IPS DF 19.7 (cell line): ENCODE measurements at regions not wholly inside any gene's neighbourhood (a gene's known extent, or its start where the extent isn't known, plus 50 kb on each side); places are given as distances from the start of the nearest gene placed in this dataset.

Experiments
- DNase-seq: peaks from one replicate; pipeline ENCODE4 v3.0.0-alpha.2; 2013; ENCODE audit warnings: low read depth, low spot score

GRCh38 chr14:101002738-101003137, 99.2 kb upstream of the RTL1 start:
- DNase-seq = no peak

DNA sequence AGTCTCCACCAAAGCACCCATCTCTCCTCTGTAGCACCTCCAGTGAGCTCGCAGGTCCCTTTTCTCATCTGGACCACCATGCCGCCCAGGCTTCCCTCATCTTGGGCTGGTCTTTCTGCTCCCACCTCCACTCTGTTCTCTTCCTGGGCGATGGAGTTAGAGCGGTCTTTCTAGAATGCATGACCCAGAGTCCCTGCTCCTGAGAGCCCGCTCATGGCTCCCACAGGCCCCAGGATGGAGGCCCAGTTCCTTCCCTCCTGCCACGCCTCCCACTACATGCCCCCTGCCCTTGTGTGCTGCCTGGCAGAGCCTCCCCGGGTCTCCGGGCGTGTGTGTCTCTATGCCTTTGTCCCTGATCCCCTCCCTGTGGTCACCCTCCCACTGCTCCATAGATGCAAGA, 100.7 kb upstream of the RTL1 start:
- no peak for DNase-seq

DNA sequence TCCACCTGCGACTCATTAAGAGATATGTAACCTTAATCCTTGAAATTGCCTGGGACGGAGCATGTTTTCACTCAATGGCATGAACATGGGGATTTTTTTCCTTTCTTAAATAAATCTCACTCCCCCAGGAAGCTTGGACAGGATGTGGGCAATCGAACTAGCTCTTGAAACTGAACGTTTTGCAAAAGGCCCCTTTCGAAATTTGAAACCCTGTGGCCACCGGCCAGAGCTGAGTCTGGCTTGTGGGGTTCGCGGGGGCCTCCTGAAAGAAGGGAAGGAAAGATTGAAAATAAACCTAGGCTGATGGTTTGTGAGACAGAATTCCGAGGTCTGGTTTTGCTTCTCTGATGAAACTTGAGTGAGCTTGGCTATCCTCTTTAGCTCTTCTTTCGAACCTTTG, 101.4 kb upstream of the RTL1 start:
- no peak for DNase-seq

GRCh38 chr14:101005447-101005846, 101.9 kb upstream of the RTL1 start:
- no peak for DNase-seq

DNA sequence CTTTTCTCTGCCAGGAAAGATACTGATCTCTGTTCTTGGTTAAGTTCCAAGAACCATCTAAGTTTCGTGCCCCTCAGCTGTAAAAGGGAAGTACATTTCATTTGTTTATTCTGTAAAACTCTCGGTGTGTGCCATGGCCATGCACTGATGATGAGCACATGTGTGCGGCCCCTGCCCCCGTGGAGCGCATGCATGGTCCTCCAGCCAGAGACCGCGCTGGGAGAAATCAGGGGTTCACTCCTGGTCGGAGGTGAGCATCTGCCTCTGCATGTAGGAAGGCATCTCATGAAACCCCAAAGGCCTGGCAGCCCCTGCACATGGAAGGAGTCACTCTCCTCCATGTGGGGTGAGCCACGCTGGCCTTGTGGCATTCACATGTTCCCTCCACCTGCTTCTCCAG, 102.5 kb upstream of the RTL1 start:
- DNase-seq = no peak

DNA sequence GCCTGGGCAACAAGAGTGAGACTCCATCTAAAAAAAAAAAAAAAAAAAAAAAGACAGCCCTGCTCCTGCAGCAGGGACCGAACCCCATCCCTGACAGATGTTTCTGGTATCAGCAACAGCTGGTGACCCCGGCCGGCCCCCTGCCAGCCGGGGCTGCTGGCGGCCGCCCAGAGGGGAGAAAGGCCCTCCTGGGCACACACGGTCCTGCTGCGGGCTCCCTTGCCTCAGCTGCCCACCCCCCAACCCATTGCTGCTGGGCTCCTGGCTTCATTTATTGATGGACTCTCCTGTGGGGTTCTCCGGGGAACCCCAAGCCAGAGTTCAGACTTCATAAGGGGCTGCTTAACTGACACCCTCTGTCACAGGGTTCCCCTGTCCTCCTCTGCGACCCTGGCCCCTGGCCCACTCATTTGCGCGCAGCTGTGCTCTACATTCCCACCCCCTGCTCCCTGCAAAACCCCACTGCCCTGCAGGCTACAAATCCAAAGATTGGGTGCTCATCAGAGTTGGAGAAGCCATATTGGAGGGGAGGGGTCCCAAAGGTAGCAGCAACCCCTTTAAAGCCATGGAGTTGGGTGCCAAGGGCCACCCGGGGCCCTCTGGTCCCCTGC, 103.6 kb upstream of the RTL1 start:
- DNase-seq = no peak

- DNase-seq = no peak
These were observed 104.2 kb upstream of the RTL1 start for GRCh38 chr14:101007765-101008164.

DNA sequence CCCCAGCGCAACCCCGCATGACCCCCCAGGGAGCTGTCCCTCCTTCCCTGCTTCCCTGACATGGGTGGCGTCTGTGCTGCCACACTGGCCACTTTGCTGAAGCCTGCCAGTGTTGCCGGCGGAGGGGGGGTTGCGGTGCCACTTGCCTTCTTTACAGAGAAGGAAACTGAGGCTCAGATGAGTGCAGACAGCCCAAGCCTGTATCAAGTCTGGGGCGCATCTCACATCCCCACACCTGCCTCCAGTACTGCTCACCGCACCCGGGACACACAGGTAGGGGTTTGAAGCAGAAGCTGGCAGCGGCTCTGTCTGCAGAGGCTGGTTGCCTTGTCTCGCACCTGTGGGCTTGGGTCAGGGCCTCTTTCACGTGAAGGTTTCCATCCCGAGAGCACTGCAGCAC, 104.7 kb upstream of the RTL1 start:
- no peak for DNase-seq

- no peak for DNase-seq
These were observed 105.3 kb upstream of the RTL1 start for GRCh38 chr14:101008631-101009336.

GRCh38 chr14:101009531-101009930, 106.0 kb upstream of the RTL1 start:
- DNase-seq = no peak

GRCh38 chr14:101010293-101010692, 106.8 kb upstream of the RTL1 start:
- no peak for DNase-seq

DNA sequence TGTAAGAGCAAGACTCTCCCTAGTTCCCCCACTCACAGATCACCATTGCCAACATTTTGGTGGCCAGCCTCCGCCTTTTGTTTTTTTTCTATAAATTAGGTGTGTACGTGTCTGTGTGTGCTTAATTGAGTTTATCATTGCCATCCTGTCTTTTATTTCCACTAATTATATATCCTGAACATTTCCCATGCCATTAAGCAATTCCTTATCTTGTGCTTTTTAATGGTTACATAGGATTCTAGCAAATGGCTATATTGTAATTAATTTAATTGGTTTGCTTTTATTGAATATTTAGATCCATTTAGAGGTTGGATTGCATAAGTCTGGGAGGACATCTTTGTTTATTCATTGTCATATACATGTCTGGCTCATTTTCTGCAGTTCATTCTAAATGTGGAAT, 107.3 kb upstream of the RTL1 start:
- DNase-seq = no peak

DNA sequence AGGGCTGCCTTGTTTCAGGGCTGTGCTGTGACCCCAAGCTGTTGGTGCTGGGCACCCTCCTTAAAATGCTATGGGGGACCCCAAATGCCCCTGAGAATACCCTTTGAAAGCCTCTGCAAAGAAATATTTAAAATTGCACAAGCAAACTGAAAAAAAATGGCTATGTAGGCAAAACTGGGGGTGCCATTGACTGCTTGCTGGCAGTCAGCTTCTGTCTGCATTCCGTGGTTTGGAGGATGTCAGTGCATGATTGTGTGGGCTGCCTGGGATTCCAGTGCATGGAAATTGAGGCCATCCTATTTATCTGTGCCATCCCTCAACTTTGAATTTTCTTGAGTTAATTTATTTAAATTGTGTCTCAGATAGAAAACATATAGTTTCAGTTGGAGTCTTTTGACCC, 113.7 kb upstream of the RTL1 start:
- DNase-seq = no peak

- no peak for DNase-seq
These were observed 114.5 kb upstream of the RTL1 start for GRCh38 chr14:101017806-101018560.

DNA sequence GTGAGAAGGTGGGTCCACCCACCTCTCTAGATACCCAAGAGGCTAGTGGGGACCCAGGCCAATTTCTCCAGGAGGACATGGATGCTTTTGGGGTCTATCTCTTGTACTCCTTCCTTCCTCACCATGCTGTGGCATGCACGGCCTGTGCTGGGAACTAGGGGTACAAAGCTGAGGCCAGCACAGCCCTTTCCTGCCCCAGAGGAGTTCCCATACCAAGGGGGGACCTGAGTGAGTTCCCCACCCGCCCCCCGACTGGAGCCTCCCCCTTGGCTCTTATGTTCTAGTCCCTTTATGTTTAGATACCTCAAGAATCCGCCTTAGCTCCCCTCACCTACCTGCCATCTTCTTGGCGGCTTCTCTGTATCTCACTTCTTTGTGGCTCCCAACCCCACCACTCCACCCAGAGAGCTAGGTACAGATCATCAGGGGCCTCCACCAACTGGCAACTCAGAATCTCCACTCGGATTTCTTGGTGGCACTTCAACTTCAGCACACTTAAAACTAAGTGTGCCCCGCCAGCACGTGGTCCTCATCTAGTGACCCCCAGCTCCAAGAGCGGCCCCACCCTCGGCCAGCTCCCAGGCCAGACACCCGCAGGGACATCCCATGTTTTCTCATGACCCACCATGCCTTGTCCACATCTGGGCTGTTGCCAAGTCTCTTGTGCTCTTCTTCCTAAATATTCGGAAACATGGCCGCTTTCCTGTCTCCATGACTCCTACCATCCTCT, 115.2 kb upstream of the RTL1 start:
- DNase-seq = no peak

DNA sequence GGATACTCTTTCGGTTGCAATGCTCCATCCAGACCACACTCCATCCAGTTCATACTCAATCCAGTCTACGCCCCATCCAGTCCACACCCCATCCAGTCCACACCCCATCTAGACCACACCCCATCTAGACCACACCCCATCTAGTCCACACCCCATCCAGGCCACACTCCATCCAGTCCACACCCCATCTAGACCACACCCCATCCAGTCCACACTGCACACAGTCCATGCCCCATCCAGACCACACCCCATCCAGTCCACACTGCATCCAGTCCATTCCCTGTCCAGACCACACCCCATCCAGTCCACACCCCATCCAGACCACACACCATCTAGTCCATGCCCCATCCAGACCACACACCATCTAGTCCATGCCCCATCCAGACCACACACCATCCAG, 116.0 kb upstream of the RTL1 start:
- no peak for DNase-seq

- no peak for DNase-seq
These were observed 116.6 kb upstream of the RTL1 start for GRCh38 chr14:101019990-101020710.

DNA sequence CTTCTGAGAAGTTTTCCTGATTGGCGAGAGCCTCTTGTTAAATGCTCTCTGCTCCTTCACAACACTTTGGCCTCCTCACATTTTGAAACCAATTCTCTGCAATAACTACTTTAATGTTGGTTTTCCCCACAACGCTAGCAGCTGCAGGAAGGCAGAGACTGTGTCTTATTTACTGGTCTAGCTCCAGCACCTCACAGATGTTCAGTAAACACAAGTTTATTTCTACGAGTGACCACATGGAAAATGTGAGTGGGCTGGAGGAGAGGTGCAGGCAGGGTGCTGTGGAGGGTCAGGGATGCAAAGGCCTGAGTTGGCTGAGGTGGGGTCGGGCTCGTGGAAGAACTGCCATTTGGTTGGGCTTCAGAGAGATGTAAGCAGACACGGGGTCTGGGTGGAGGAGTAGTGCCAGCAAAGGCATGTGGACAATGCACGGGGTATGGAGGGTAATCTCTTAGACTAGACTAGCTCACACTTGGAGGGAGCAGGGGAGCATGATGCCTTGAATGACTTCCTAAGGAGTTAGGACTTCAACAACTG, 117.4 kb upstream of the RTL1 start:
- no peak for DNase-seq

DNA sequence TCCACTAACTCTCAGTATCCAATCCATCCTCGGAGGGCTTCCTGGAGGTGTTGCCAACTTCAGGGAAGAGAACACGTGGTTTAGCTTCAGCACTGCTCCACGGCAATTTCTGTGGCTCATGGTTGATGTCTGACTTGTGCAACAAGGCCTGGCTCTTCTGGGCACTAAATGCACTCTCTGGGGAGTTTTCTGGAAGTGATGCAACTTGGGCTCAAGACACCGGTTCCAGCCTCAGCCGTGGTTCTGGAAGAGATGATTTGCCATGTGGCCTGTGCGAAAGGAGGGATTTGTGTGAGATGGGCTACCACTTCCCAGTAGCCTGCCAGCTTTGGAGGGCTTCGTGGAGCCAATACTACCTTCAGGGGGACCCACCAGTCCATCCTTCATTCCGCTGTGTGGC, 118.6 kb upstream of the RTL1 start:
- DNase-seq = no peak

DNA sequence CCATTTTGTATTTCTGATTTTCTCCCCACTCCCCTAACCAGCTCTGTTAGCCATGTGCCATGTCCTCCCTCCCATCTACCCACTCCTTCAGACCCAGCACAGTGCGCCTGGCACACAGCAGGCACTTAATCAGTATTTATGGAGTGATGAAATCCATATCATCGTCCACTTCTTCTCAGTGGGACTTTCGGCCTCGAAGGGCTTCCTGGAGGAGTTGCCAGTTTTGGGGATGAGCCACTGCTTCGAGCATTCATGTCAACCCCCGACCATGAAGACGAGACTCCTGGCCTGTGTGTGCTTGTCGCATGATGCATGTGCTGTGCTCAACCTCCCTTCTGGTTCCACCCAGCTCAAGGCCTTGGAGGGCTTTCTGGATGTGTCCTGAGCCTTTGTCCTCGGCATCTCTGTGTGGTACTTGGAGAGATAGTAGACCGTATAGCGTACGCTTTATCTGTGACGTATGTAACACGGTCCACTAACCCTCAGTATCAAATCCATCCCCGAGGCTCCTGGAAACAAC, 119.5 kb upstream of the RTL1 start:
- no peak for DNase-seq

DNA sequence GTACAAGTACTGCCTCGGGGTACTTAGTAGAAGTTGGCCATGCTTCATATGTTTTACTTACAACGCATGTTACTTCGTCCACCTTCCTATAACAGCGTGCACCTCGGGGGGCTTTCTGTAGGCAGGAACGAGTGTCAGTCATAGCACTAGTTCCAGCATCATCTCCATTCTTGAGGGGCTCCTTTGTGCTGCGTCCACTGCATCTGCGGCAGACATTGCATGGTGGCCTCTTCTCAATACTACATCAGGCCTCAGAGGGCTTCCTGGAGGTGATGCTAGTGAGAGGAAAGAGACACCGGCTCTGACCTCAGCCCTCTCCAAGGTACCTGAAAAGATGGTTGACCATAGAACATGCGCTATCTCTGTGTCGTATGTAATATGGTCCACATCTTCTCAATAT, 121.2 kb upstream of the RTL1 start:
- DNase-seq = no peak
